Mesenchymal stem cell (in vitro differentiated cells and primary cell): ENCODE measurements at regions not wholly inside any gene's neighbourhood (a gene's known extent, or its start where the extent isn't known, plus 50 kb on each side); places are given as distances from the start of the nearest gene placed in this dataset.

ENCODE experiments used
- DNase-seq: peaks from one replicate; pipeline ENCODE4 v3.0.0-alpha.2; 2013
- H2AFZ ChIP-seq: one replicate; pipeline ENCODE4 v1.6.1; 2013; ENCODE audit warnings: low read depth, mild to moderate bottlenecking, control low read depth, inconsistent platforms, low read length, moderate library complexity
- H2AK5ac ChIP-seq: 2 replicates; pipeline ENCODE4 v1.6.1; 2013; ENCODE audit warnings: low read length, moderate library complexity, mild to moderate bottlenecking, inconsistent platforms; ENCODE audit not compliant: severe bottlenecking
- H2BK120ac ChIP-seq: one replicate; pipeline ENCODE4 v1.6.1; 2013; ENCODE audit warnings: low read depth, mild to moderate bottlenecking, inconsistent platforms, low read length, moderate library complexity
- H2BK12ac ChIP-seq, 2 experiments: one replicate each; pipeline ENCODE4 v1.6.1; 2013; ENCODE audit warnings: inconsistent platforms in 2 of 2, low read length in 2 of 2, mild to moderate bottlenecking in 2 of 2, moderate library complexity in 2 of 2, control low read depth in 1 of 2
- H2BK15ac ChIP-seq: one replicate; pipeline ENCODE4 v1.6.1; 2013; ENCODE audit warnings: mild to moderate bottlenecking, low read depth, inconsistent platforms; ENCODE audit not compliant: poor library complexity, severe bottlenecking
- H2BK5ac ChIP-seq: 2 replicates; pipeline ENCODE4 v1.6.1; 2013; ENCODE audit warnings: low read depth, mild to moderate bottlenecking, low read length, control low read depth, inconsistent platforms; ENCODE audit not compliant: poor library complexity, severe bottlenecking
- H3K14ac ChIP-seq, 2 experiments: one replicate each; pipeline ENCODE4 v1.6.1; 2013; ENCODE audit warnings: inconsistent platforms in 2 of 2, low read length in 2 of 2, control low read depth in 1 of 2, mild to moderate bottlenecking in 1 of 2, moderate library complexity in 1 of 2
- H3K18ac ChIP-seq, 2 experiments: one replicate each; pipeline ENCODE4 v1.6.1; 2013; ENCODE audit warnings: inconsistent platforms in 2 of 2, low read length in 2 of 2, control low read depth in 1 of 2, low read depth in 1 of 2, mild to moderate bottlenecking in 1 of 2
- H3K23ac ChIP-seq, 2 experiments: one replicate each; pipeline ENCODE4 v1.6.1; 2013; ENCODE audit warnings: inconsistent platforms in 2 of 2, low read length in 2 of 2, mild to moderate bottlenecking in 2 of 2, moderate library complexity in 2 of 2, control low read depth in 1 of 2
- H3K27ac ChIP-seq: 2 replicates; pipeline ENCODE4 v1.5.1; 2013; ENCODE audit warnings: mild to moderate bottlenecking, moderate library complexity, low read length, control low read depth, inconsistent platforms; ENCODE audit not compliant: poor library complexity, severe bottlenecking
- H3K27me3 ChIP-seq, 2 experiments: 2 replicates each; pipeline versions ENCODE4 v1.6.1 to v1.7.0; 2013; ENCODE audit warnings: low read length in 2 of 2, mild to moderate bottlenecking in 2 of 2, moderate library complexity in 2 of 2, control low read depth in 1 of 2, inconsistent platforms in 1 of 2; ENCODE audit not compliant: control insufficient read depth in 1 of 2, insufficient read depth in 1 of 2
- H3K36me3 ChIP-seq, 2 experiments: 2 replicates each; pipeline versions ENCODE4 v1.6.1 to v1.7.0; 2013; ENCODE audit warnings: low read length in 2 of 2, control low read depth in 1 of 2, inconsistent platforms in 1 of 2, low read depth in 1 of 2, mild to moderate bottlenecking in 1 of 2; ENCODE audit not compliant: insufficient read depth in 2 of 2, control insufficient read depth in 1 of 2
- H3K4ac ChIP-seq, 2 experiments: one replicate each; pipeline ENCODE4 v1.6.1; 2013; ENCODE audit warnings: inconsistent platforms in 2 of 2, low read length in 2 of 2, mild to moderate bottlenecking in 2 of 2, moderate library complexity in 2 of 2, control low read depth in 1 of 2, low read depth in 1 of 2
- H3K4me1 ChIP-seq: 2 replicates; pipeline ENCODE4 v1.6.1; 2013; ENCODE audit warnings: low read depth, low read length, control low read depth; ENCODE audit not compliant: control insufficient read depth, insufficient read depth
- H3K4me2 ChIP-seq: 2 replicates; pipeline ENCODE4 v1.6.1; 2013; ENCODE audit warnings: low read length, mild to moderate bottlenecking, inconsistent platforms; ENCODE audit not compliant: poor library complexity, severe bottlenecking
- H3K4me3 ChIP-seq, 2 experiments: 2 replicates each; pipeline versions ENCODE4 v1.5.1 to v1.7.0; 2013; ENCODE audit warnings: low read length in 2 of 2, mild to moderate bottlenecking in 2 of 2, control low read depth in 1 of 2, low read depth in 1 of 2; ENCODE audit not compliant: insufficient read depth in 1 of 2
- H3K79me1 ChIP-seq: replicated peaks from 2 replicates; pipeline ENCODE4 v1.6.1; 2013; ENCODE audit warnings: mild to moderate bottlenecking, control low read depth, low read length, inconsistent platforms; ENCODE audit not compliant: poor library complexity, severe bottlenecking
- H3K9ac ChIP-seq: 2 replicates; pipeline ENCODE4 v1.7.0; 2013; ENCODE audit warnings: mild to moderate bottlenecking, low read length, moderate library complexity
- H3K9me3 ChIP-seq: 2 replicates; pipeline ENCODE4 v1.7.0; 2013; ENCODE audit warnings: mild to moderate bottlenecking, low read length; ENCODE audit not compliant: control insufficient read depth
- H4K8ac ChIP-seq: one replicate; pipeline ENCODE4 v1.6.1; 2013; ENCODE audit warnings: inconsistent platforms, mild to moderate bottlenecking, low read length, moderate library complexity
- H4K91ac ChIP-seq: one replicate; pipeline ENCODE4 v1.6.1; 2013; ENCODE audit warnings: mild to moderate bottlenecking, low read length, inconsistent platforms
- WGBS: methylation state at CpG from one replicate; pipeline ENCODE4 v1.1.7; 2013; ENCODE audit warnings: mixed read lengths; 5-methylcytosine and 5-hydroxymethylcytosine counted together

GRCh38 chr5:62974623-62975022 lies 396.0 kb downstream of the LRRC70 start:
- 39% methylated on average over 2 of the region's 3 CpGs for WGBS
- Histone ChIP-seq H2AK5ac (no peak overlapping the region), H2BK15ac (no peak overlapping the region), H3K27me3 (no peaks in the 10 kb centered on the region), H3K27ac (no peak overlapping the region), H3K4me2 (no peak overlapping the region), H3K4me3 (no peak overlapping the region), H3K14ac (no peak overlapping the region), H3K23ac (no peak overlapping the region), H2BK120ac (no peak overlapping the region), H3K9ac (no peak overlapping the region), H3K4me1 (peaks cover 8% of the 10 kb centered on the region), H2AFZ (no peak overlapping the region), H3K79me1 (no peaks in the 10 kb centered on the region), H4K91ac (no peak overlapping the region), H2BK5ac (no peak overlapping the region), H3K18ac (no peak overlapping the region), H3K4ac (no peak overlapping the region), H2BK12ac (no peak overlapping the region), H3K9me3 (no peaks in the 10 kb centered on the region), H3K36me3 (no peaks in the 10 kb centered on the region), H4K8ac (no peak overlapping the region)
- DNase-seq: no peak

- H3K4me3 ChIP-seq: no peak overlapping the region
- H3K4me2 ChIP-seq: no peak overlapping the region
- H3K23ac ChIP-seq: no peak overlapping the region
- H3K9me3 ChIP-seq: peaks cover 11% of the 10 kb centered on the region
- H4K8ac ChIP-seq: no peak overlapping the region
- H2AK5ac ChIP-seq: no peak overlapping the region
- H2BK12ac ChIP-seq: no peak overlapping the region
- peak overlapping the region; percentile 60 for H3K27ac ChIP-seq
- H2AFZ ChIP-seq: no peak overlapping the region
- no peaks in the 10 kb centered on the region for H3K27me3 ChIP-seq
- no peak overlapping the region for H4K91ac ChIP-seq
- H3K79me1 ChIP-seq: no peaks in the 10 kb centered on the region
- DNase-seq: no peak
- H2BK120ac ChIP-seq: no peak overlapping the region
- no peak overlapping the region for H3K14ac ChIP-seq
- WGBS: 77% methylated on average over 10 of the region's 10 CpGs
- H3K4me1 ChIP-seq: peaks cover 7% of the 10 kb centered on the region
- H2BK5ac ChIP-seq: no peak overlapping the region
- H3K4ac ChIP-seq: no peak overlapping the region
- H3K18ac ChIP-seq: no peak overlapping the region
- H3K9ac ChIP-seq: no peak overlapping the region
- no peaks in the 10 kb centered on the region for H3K36me3 ChIP-seq
- H2BK15ac ChIP-seq: no peak overlapping the region
These were observed 390.9 kb downstream of the LRRC70 start for GRCh38 chr5:62969409-62970120.

GRCh38 chr5:62964428-62964827 lies 385.8 kb downstream of the LRRC70 start:
- Histone ChIP-seq H3K9me3 (peaks cover 32% of the 10 kb centered on the region), H3K4me2 (no peak overlapping the region), H3K4me3 (no peak overlapping the region), H3K4me1 (no peaks in the 10 kb centered on the region), H2AFZ (no peak overlapping the region), H3K4ac (no peak overlapping the region), H4K91ac (no peak overlapping the region), H3K23ac (no peak overlapping the region), H2BK5ac (no peak overlapping the region), H3K18ac (no peak overlapping the region), H3K36me3 (no peaks in the 10 kb centered on the region), H3K79me1 (no peaks in the 10 kb centered on the region), H3K27me3 (no peaks in the 10 kb centered on the region), H2BK12ac (no peak overlapping the region), H3K27ac (no peak overlapping the region), H3K9ac (no peak overlapping the region), H3K14ac (no peak overlapping the region), H4K8ac (no peak overlapping the region), H2AK5ac (no peak overlapping the region), H2BK15ac (no peak overlapping the region), H2BK120ac (no peak overlapping the region)
- no peak for DNase-seq

GRCh38 chr5:62960781-62961180 lies 382.2 kb downstream of the LRRC70 start:
- whole genome bisulfite sequencing: 76% methylated on average over 2 of the region's 2 CpGs
- no peak overlapping the region for H2AFZ ChIP-seq
- H3K14ac ChIP-seq: no peak overlapping the region
- no peak overlapping the region for H3K23ac ChIP-seq
- no peak overlapping the region for H3K9ac ChIP-seq
- H3K27ac ChIP-seq: no peak overlapping the region
- H3K79me1 ChIP-seq: no peaks in the 10 kb centered on the region
- no peak overlapping the region for H3K18ac ChIP-seq
- H3K4me3 ChIP-seq: no peak overlapping the region
- H3K9me3 ChIP-seq: peaks cover 32% of the 10 kb centered on the region
- H3K4me2 ChIP-seq: no peak overlapping the region
- no peak overlapping the region for H3K4ac ChIP-seq
- H2BK120ac ChIP-seq: no peak overlapping the region
- H2BK12ac ChIP-seq: no peak overlapping the region
- H2BK15ac ChIP-seq: no peak overlapping the region
- H4K8ac ChIP-seq: no peak overlapping the region
- H4K91ac ChIP-seq: no peak overlapping the region
- H3K36me3 ChIP-seq: no peaks in the 10 kb centered on the region
- no peak overlapping the region for H2AK5ac ChIP-seq
- H3K27me3 ChIP-seq: no peaks in the 10 kb centered on the region
- H3K4me1 ChIP-seq: no peaks in the 10 kb centered on the region
- DNase-seq: no peak
- H2BK5ac ChIP-seq: no peak overlapping the region
